ENCODE measurements at regions not wholly inside any gene's neighbourhood (a gene's known extent, or its start where the extent isn't known, plus 50 kb on each side); places are given as distances from the start of the nearest gene placed in this dataset.
"Not testable (repeated sequence)": the region's sequence is repeated elsewhere in the genome, so short reads cannot be mapped to it uniquely, and the experiment has no call there.

GRCh38 chr1:183753464-183753891 lies 51.4 kb upstream of the RGL1 start:
- Histone ChIP-seq H3K79me2 (ENCODE audit: control insufficient read depth, insufficient read depth, low read length) (no peaks in the 10 kb centered on the region), H3K23ac (ENCODE audit: low read length) (no peak overlapping the region), H2BK120ac (ENCODE audit: low read depth, low read length) (no peak overlapping the region), H4K5ac (ENCODE audit: low read length) (no peak overlapping the region), H3K4me1 (ENCODE audit: control insufficient read depth, low read depth, low read length) (no peaks in the 10 kb centered on the region), H3K4me3 (ENCODE audit: low read length) (no peak overlapping the region), H2BK5ac (ENCODE audit: low read length) (no peak overlapping the region), H3K27ac (ENCODE audit: low read depth, low read length) (no peak overlapping the region), H3K4ac (ENCODE audit: low read depth, low read length) (no peak overlapping the region), H3K56ac (ENCODE audit: low read length) (no peak overlapping the region), H4K8ac (ENCODE audit: low read depth, low read length) (no peak overlapping the region), H2AK5ac (ENCODE audit: low read length) (no peak overlapping the region), H2BK15ac (replicated peaks; ENCODE audit: low read depth) (no peak overlapping the region), H3K9ac (ENCODE audit: low read length) (no peak overlapping the region), H3K27me3 (ENCODE audit: insufficient read depth, low read length, poor library complexity) (no peaks in the 10 kb centered on the region), H3K36me3 (ENCODE audit: control insufficient read depth, insufficient read depth, low read length) (no peaks in the 10 kb centered on the region), H3K4me2 (ENCODE audit: low read length) (no peak overlapping the region), H3K18ac (ENCODE audit: low read length) (no peak overlapping the region), H3K79me1 (ENCODE audit: low read length) (no peaks in the 10 kb centered on the region)
- DNase-seq: no peak

GRCh38 chr1:183744132-183744913 lies 60.6 kb upstream of the RGL1 start:
- Histone ChIP-seq H2BK120ac (ENCODE audit: low read depth, low read length) (no peak overlapping the region), H3K18ac (ENCODE audit: low read length) (no peak overlapping the region), H3K23ac (ENCODE audit: low read length) (no peak overlapping the region), H2AK5ac (ENCODE audit: low read length) (no peak overlapping the region), H3K79me1 (ENCODE audit: low read length) (no peaks in the 10 kb centered on the region), H2BK5ac (ENCODE audit: low read length) (no peak overlapping the region), H3K4me2 (ENCODE audit: low read length) (no peak overlapping the region), H2BK15ac (replicated peaks; ENCODE audit: low read depth) (no peak overlapping the region), H3K9ac (ENCODE audit: low read length) (no peak overlapping the region), H3K79me2 (ENCODE audit: control insufficient read depth, insufficient read depth, low read length) (no peaks in the 10 kb centered on the region), H3K36me3 (ENCODE audit: control insufficient read depth, insufficient read depth, low read length) (no peaks in the 10 kb centered on the region), H4K8ac (ENCODE audit: low read depth, low read length) (no peak overlapping the region), H3K27me3 (ENCODE audit: insufficient read depth, low read length, poor library complexity) (no peaks in the 10 kb centered on the region), H3K4me3 (ENCODE audit: low read length) (no peak overlapping the region), H3K27ac (ENCODE audit: low read depth, low read length) (no peak overlapping the region), H3K4ac (ENCODE audit: low read depth, low read length) (no peak overlapping the region), H3K56ac (ENCODE audit: low read length) (no peak overlapping the region), H4K5ac (ENCODE audit: low read length) (no peak overlapping the region), H3K4me1 (ENCODE audit: control insufficient read depth, low read depth, low read length) (no peaks in the 10 kb centered on the region)
- no CpG with 5 or more reads among the region's 1 CpG for WGBS (ENCODE audit: extremely low coverage, insufficient coverage, low lambda C conversion rate)
- DNase-seq: no peak

- no peak overlapping the region for H3K9ac ChIP-seq (ENCODE audit: low read length)
- no peak overlapping the region for H2BK15ac ChIP-seq (replicated peaks; ENCODE audit: low read depth)
- H3K18ac ChIP-seq (ENCODE audit: low read length): no peak overlapping the region
- H3K4ac ChIP-seq (ENCODE audit: low read depth, low read length): no peak overlapping the region
- H3K4me1 ChIP-seq (ENCODE audit: control insufficient read depth, low read depth, low read length): no peaks in the 10 kb centered on the region
- H3K27me3 ChIP-seq (ENCODE audit: insufficient read depth, low read length, poor library complexity): no peaks in the 10 kb centered on the region
- no peak overlapping the region for H3K23ac ChIP-seq (ENCODE audit: low read length)
- H4K5ac ChIP-seq (ENCODE audit: low read length): no peak overlapping the region
- H2BK120ac ChIP-seq (ENCODE audit: low read depth, low read length): no peak overlapping the region
- no peak overlapping the region for H2BK5ac ChIP-seq (ENCODE audit: low read length)
- WGBS (ENCODE audit: extremely low coverage, insufficient coverage, low lambda C conversion rate): 100% methylated on average over 1 of the region's 4 CpGs
- H3K36me3 ChIP-seq (ENCODE audit: control insufficient read depth, insufficient read depth, low read length): no peaks in the 10 kb centered on the region
- no peak for DNase-seq
- no peak overlapping the region for H2AK5ac ChIP-seq (ENCODE audit: low read length)
- H3K4me2 ChIP-seq (ENCODE audit: low read length): no peak overlapping the region
- H3K27ac ChIP-seq (ENCODE audit: low read depth, low read length): no peak overlapping the region
- no peak overlapping the region for H3K4me3 ChIP-seq (ENCODE audit: low read length)
- no peak overlapping the region for H3K56ac ChIP-seq (ENCODE audit: low read length)
- no peaks in the 10 kb centered on the region for H3K79me2 ChIP-seq (ENCODE audit: control insufficient read depth, insufficient read depth, low read length)
- H4K8ac ChIP-seq (ENCODE audit: low read depth, low read length): no peak overlapping the region
- H3K79me1 ChIP-seq (ENCODE audit: low read length): no peaks in the 10 kb centered on the region
Observed at GRCh38 chr1:183742355-183742754, 62.6 kb upstream of the RGL1 start.

GRCh38 chr1:183739741-183740271 lies 65.1 kb upstream of the RGL1 start:
- Histone ChIP-seq H3K4me2 (ENCODE audit: low read length) (no peak overlapping the region), H3K27me3 (ENCODE audit: insufficient read depth, low read length, poor library complexity) (no peaks in the 10 kb centered on the region), H3K56ac (ENCODE audit: low read length) (no peak overlapping the region), H3K4me3 (ENCODE audit: low read length) (no peak overlapping the region), H2BK120ac (ENCODE audit: low read depth, low read length) (no peak overlapping the region), H4K8ac (ENCODE audit: low read depth, low read length) (no peak overlapping the region), H2BK5ac (ENCODE audit: low read length) (no peak overlapping the region), H3K23ac (ENCODE audit: low read length) (no peak overlapping the region), H3K4me1 (ENCODE audit: control insufficient read depth, low read depth, low read length) (peaks cover 7% of the 10 kb centered on the region), H3K36me3 (ENCODE audit: control insufficient read depth, insufficient read depth, low read length) (no peaks in the 10 kb centered on the region), H3K4ac (ENCODE audit: low read depth, low read length) (no peak overlapping the region), H3K79me2 (ENCODE audit: control insufficient read depth, insufficient read depth, low read length) (no peaks in the 10 kb centered on the region), H4K5ac (ENCODE audit: low read length) (no peak overlapping the region), H2BK15ac (replicated peaks; ENCODE audit: low read depth) (no peak overlapping the region), H3K18ac (ENCODE audit: low read length) (no peak overlapping the region), H3K79me1 (ENCODE audit: low read length) (no peaks in the 10 kb centered on the region), H2AK5ac (ENCODE audit: low read length) (no peak overlapping the region), H3K9ac (ENCODE audit: low read length) (no peak overlapping the region), H3K27ac (ENCODE audit: low read depth, low read length) (no peak overlapping the region)
- WGBS (ENCODE audit: extremely low coverage, insufficient coverage, low lambda C conversion rate): no CpG with 5 or more reads among the region's 6 CpGs
- no peak for DNase-seq

GRCh38 chr1:183739082-183739481 lies 65.8 kb upstream of the RGL1 start:
- H2AK5ac ChIP-seq (ENCODE audit: low read length): no peak overlapping the region
- no peak overlapping the region for H3K4me3 ChIP-seq (ENCODE audit: low read length)
- H2BK5ac ChIP-seq (ENCODE audit: low read length): no peak overlapping the region
- H2BK120ac ChIP-seq (ENCODE audit: low read depth, low read length): no peak overlapping the region
- no peak overlapping the region for H3K18ac ChIP-seq (ENCODE audit: low read length)
- H3K4me2 ChIP-seq (ENCODE audit: low read length): no peak overlapping the region
- DNase-seq: no peak
- no CpG with 5 or more reads among the region's 2 CpGs for WGBS (ENCODE audit: extremely low coverage, insufficient coverage, low lambda C conversion rate)
- no peak overlapping the region for H4K5ac ChIP-seq (ENCODE audit: low read length)
- H3K36me3 ChIP-seq (ENCODE audit: control insufficient read depth, insufficient read depth, low read length): no peaks in the 10 kb centered on the region
- H3K27me3 ChIP-seq (ENCODE audit: insufficient read depth, low read length, poor library complexity): no peaks in the 10 kb centered on the region
- no peak overlapping the region for H3K56ac ChIP-seq (ENCODE audit: low read length)
- no peak overlapping the region for H2BK15ac ChIP-seq (replicated peaks; ENCODE audit: low read depth)
- no peak overlapping the region for H3K9ac ChIP-seq (ENCODE audit: low read length)
- H3K4me1 ChIP-seq (ENCODE audit: control insufficient read depth, low read depth, low read length): peaks cover 7% of the 10 kb centered on the region
- H3K27ac ChIP-seq (ENCODE audit: low read depth, low read length): no peak overlapping the region
- no peak overlapping the region for H3K4ac ChIP-seq (ENCODE audit: low read depth, low read length)
- no peaks in the 10 kb centered on the region for H3K79me1 ChIP-seq (ENCODE audit: low read length)
- H4K8ac ChIP-seq (ENCODE audit: low read depth, low read length): no peak overlapping the region
- no peak overlapping the region for H3K23ac ChIP-seq (ENCODE audit: low read length)
- H3K79me2 ChIP-seq (ENCODE audit: control insufficient read depth, insufficient read depth, low read length): no peaks in the 10 kb centered on the region

GRCh38 chr1:183737916-183738315 lies 67.0 kb upstream of the RGL1 start:
- not testable (repeated sequence) for H3K79me1 ChIP-seq (ENCODE audit: low read length); H3K9ac ChIP-seq (ENCODE audit: low read length); H3K56ac ChIP-seq (ENCODE audit: low read length); H3K23ac ChIP-seq (ENCODE audit: low read length); H2BK120ac ChIP-seq (ENCODE audit: low read depth, low read length); H3K4me3 ChIP-seq (ENCODE audit: low read length); H2BK15ac ChIP-seq (replicated peaks; ENCODE audit: low read depth); DNase-seq; H3K36me3 ChIP-seq (ENCODE audit: control insufficient read depth, insufficient read depth, low read length); H2BK5ac ChIP-seq (ENCODE audit: low read length); H3K27ac ChIP-seq (ENCODE audit: low read depth, low read length); H3K79me2 ChIP-seq (ENCODE audit: control insufficient read depth, insufficient read depth, low read length); H3K4ac ChIP-seq (ENCODE audit: low read depth, low read length); H2AK5ac ChIP-seq (ENCODE audit: low read length); H3K4me2 ChIP-seq (ENCODE audit: low read length); H3K4me1 ChIP-seq (ENCODE audit: control insufficient read depth, low read depth, low read length); H3K27me3 ChIP-seq (ENCODE audit: insufficient read depth, low read length, poor library complexity); H3K18ac ChIP-seq (ENCODE audit: low read length); H4K5ac ChIP-seq (ENCODE audit: low read length); H4K8ac ChIP-seq (ENCODE audit: low read depth, low read length)
- no CpG with 5 or more reads among the region's 7 CpGs for WGBS (ENCODE audit: extremely low coverage, insufficient coverage, low lambda C conversion rate)

Measured in mesendoderm (in vitro differentiated cells).